K562 (cell line): ENCODE measurements at regions not wholly inside any gene's neighbourhood (a gene's known extent, or its start where the extent isn't known, plus 50 kb on each side); places are given as distances from the start of the nearest gene placed in this dataset.

Experiments used
- ATAC-seq: fragments of 200-7000 bp; cut with Tn5 transposase; 3 replicates; pipeline ENCODE4 v1.9.1; 2020; ENCODE audit warnings: moderate library complexity
- BruUV-seq: library from RNA; stranded (reverse); fragments of 400-500 nt; replicated peaks from 2 replicates; lab custom pipeline; 2021; lab: Mats Ljungman, UMichigan
- CTCF ChIA-PET: fragments of 300-600 bp; formaldehyde crosslinking; extraction: SDS; loops from one replicate; lab custom pipeline; 2021; ENCODE audit warnings: low intra/inter-chr PET ratio; lab: Yijun Ruan, JAX
- POLR2A ChIA-PET: fragments of 300-600, 350-650 bp; sonication (Branson Sonifier 250); formaldehyde crosslinking; extraction: SDS; loops from one replicate; lab custom pipeline; 2021; ENCODE audit warnings: antibody characterized with exemption, inconsistent platforms; lab: Yijun Ruan, JAX
- DNase-seq, 4 experiments: peaks; one replicate each; pipeline versions ENCODE4 v3.0.0 to v3.0.0-alpha.2; 2011 to 2018; ENCODE audit warnings: low spot score in 3 of 4, mixed read lengths in 3 of 4; ENCODE audit errors: extremely low read depth in 1 of 4
- FAIRE-seq: peaks from 2 replicates; lab custom pipeline; 2011; peaks lifted over from hg19 to GRCh38; lab: Jason Lieb, UNC
- H2AFZ ChIP-seq: 2 replicates; pipeline ENCODE4 v1.6.0; 2011; ENCODE audit warnings: low read depth, low read length, control low read depth, inconsistent platforms
- H3K27ac ChIP-seq: fragments of 200-600 bp; 3 replicates; pipeline ENCODE4 v1.8.0; 2011; ENCODE audit warnings: low read depth, mild to moderate bottlenecking, control low read depth, inconsistent platforms, low read length, moderate library complexity, mixed read lengths; ENCODE audit errors: extremely low read depth
- H3K27me3 ChIP-seq, 2 experiments: fragments of 300-600 bp in 1 of 2; 2 replicates in 1 of 2; 3 replicates in 1 of 2; pipeline versions ENCODE4 v1.6.0 to v1.8.0; 2011; ENCODE audit warnings: inconsistent platforms in 2 of 2, low read length in 2 of 2, mild to moderate bottlenecking in 1 of 2, mixed read lengths in 1 of 2, moderate library complexity in 1 of 2; ENCODE audit not compliant: control insufficient read depth in 2 of 2, insufficient read depth in 2 of 2
- H3K36me3 ChIP-seq: fragments of 300-600 bp; 3 replicates; pipeline ENCODE4 v1.8.0; 2011; ENCODE audit warnings: mild to moderate bottlenecking, low read length, inconsistent platforms; ENCODE audit not compliant: control insufficient read depth, insufficient read depth
- H3K4me1 ChIP-seq, 2 experiments: fragments of 200-600 bp in 1 of 2; replicated peaks in 1 of 2; 2 replicates in 1 of 2; 3 replicates in 1 of 2; pipeline versions ENCODE4 v1.5.1 to v1.8.0; 2011; ENCODE audit warnings: inconsistent platforms in 2 of 2, low read length in 2 of 2, mild to moderate bottlenecking in 1 of 2, mixed read lengths in 1 of 2, moderate library complexity in 1 of 2; ENCODE audit not compliant: control insufficient read depth in 2 of 2, insufficient read depth in 2 of 2
- H3K4me2 ChIP-seq: 2 replicates; pipeline ENCODE4 v1.6.1; 2011; ENCODE audit warnings: low read length, control low read depth, inconsistent platforms, mixed read lengths; ENCODE audit not compliant: insufficient read depth
- H3K4me3 ChIP-seq: fragments of 200-600 bp; sonication (generic), shearing (Covaris generic); 2 replicates; pipeline ENCODE4 v1.5.1; 2016; ENCODE audit warnings: control low read depth, inconsistent platforms
- H3K79me2 ChIP-seq: fragments of 200-600 bp; 3 replicates; pipeline ENCODE4 v1.8.0; 2011; ENCODE audit warnings: low read length, inconsistent platforms; ENCODE audit not compliant: control insufficient read depth, insufficient read depth
- H3K9ac ChIP-seq, 2 experiments: 2 replicates each; pipeline versions ENCODE4 v1.6.0 to v1.6.1; 2011; ENCODE audit warnings: low read depth in 2 of 2, low read length in 2 of 2, control low read depth in 1 of 2, inconsistent platforms in 1 of 2, mild to moderate bottlenecking in 1 of 2, mixed read lengths in 1 of 2; ENCODE audit not compliant: insufficient read depth in 1 of 2
- H3K9me1 ChIP-seq: one replicate; pipeline ENCODE4 v1.6.0; 2011; ENCODE audit warnings: inconsistent platforms, mild to moderate bottlenecking, low read length, moderate library complexity; ENCODE audit not compliant: control insufficient read depth, insufficient read depth
- H3K9me3 ChIP-seq: replicated peaks from 2 replicates; pipeline ENCODE4 v1.5.1; 2011; ENCODE audit warnings: low read depth, low read length, inconsistent platforms; ENCODE audit not compliant: control insufficient read depth, insufficient read depth
- H4K20me1 ChIP-seq: replicated peaks from 2 replicates; pipeline ENCODE4 v1.6.1; 2011; ENCODE audit warnings: low read length, inconsistent platforms, mixed read lengths; ENCODE audit not compliant: control insufficient read depth, insufficient read depth
- ARID2 ChIP-seq: fragments of 450-650 bp; IDR thresholded peaks from 2 replicates; pipeline ENCODE4 v1.6.1; 2017; ENCODE audit warnings: antibody characterized with exemption, mild to moderate bottlenecking
- HDAC3 ChIP-seq: fragments of 450-650 bp; IDR thresholded peaks from 2 replicates; pipeline ENCODE4 v1.6.1; 2018; ENCODE audit warnings: borderline replicate concordance, mild to moderate bottlenecking, moderate library complexity; ENCODE audit not compliant: partially characterized antibody
- HNRNPLL ChIP-seq: fragments of 200-400 bp; formaldehyde crosslinking; IDR thresholded peaks from 2 replicates; pipeline ENCODE4 v1.6.1; 2017; ENCODE audit warnings: low read length, low read depth, mild to moderate bottlenecking; ENCODE audit not compliant: poor library complexity, severe bottlenecking
- NR1H2 ChIP-seq: sonication (generic); formaldehyde crosslinking; IDR thresholded peaks from 2 replicates; pipeline ENCODE4 v1.4.0; 2020; ENCODE audit warnings: mild to moderate bottlenecking, missing genetic modification reagents
- OTX1 ChIP-seq: fragments of 450-650 bp; formaldehyde crosslinking; IDR thresholded peaks from 2 replicates; pipeline ENCODE4 v1.4.0; 2022; ENCODE audit warnings: mild to moderate bottlenecking
- POLR2H ChIP-seq: IDR thresholded peaks from 2 replicates; pipeline ENCODE4 v1.6.1; 2016; ENCODE audit warnings: missing genetic modification characterization, low read depth, mild to moderate bottlenecking, control low read depth, missing compliant biosample characterization, moderate library complexity
- SMARCC2 ChIP-seq: fragments of 450-650 bp; IDR thresholded peaks from 2 replicates; pipeline ENCODE4 v1.6.1; 2017; ENCODE audit warnings: antibody characterized with exemption, moderate library complexity, mild to moderate bottlenecking, low read depth
- ZKSCAN1 ChIP-seq: fragments of 150-350 bp; IDR thresholded peaks from 2 replicates; pipeline ENCODE4 v1.6.1; 2016; ENCODE audit warnings: low read depth, low read length
- ZNF586 ChIP-seq: fragments of 450-650 bp; formaldehyde crosslinking; conservative IDR thresholded peaks from 2 replicates; pipeline ENCODE4 v1.4.0; 2020; ENCODE audit warnings: mild to moderate bottlenecking, moderate library complexity
- WGBS: fragments of 100-300 bp; shearing (Covaris generic); methylation state at CpG from one replicate; pipeline ENCODE4 v1.1.6; 2016; ENCODE audit warnings: low coverage, mixed read lengths; ENCODE audit not compliant: insufficient coverage; ENCODE audit errors: missing lambda C conversion rate; 5-methylcytosine and 5-hydroxymethylcytosine counted together
- in situ Hi-C: fragments of 300-500 bp; cut with MboI; formaldehyde crosslinking; loops from 4 replicates; pipeline ENCODE4 v1.15.0; 2018; ENCODE audit warnings: inconsistent platforms, mixed read lengths
- intact Hi-C: fragments of 100-400 bp; cut with micrococcal nuclease; formaldehyde crosslinking; loops from 2 replicates; pipeline ENCODE4 v1.14.2; 2022
- TF ChIP-seq, protein P1 (sequence below): sonication (generic); formaldehyde crosslinking; IDR thresholded peaks from 2 replicates; pipeline ENCODE4 v1.8.0; 2022; ENCODE audit warnings: mild to moderate bottlenecking, low read depth, missing genetic modification reagents
- TF ChIP-seq, protein P2 (sequence below): sonication (generic); formaldehyde crosslinking; IDR thresholded peaks from 2 replicates; pipeline ENCODE4 v1.5.0; 2020; ENCODE audit warnings: missing genetic modification reagents
- TF ChIP-seq, protein P3 (sequence below): sonication (generic); formaldehyde crosslinking; IDR thresholded peaks from 2 replicates; pipeline ENCODE4 v1.9.0; 2022; ENCODE audit warnings: mild to moderate bottlenecking, missing genetic modification reagents

DNA sequence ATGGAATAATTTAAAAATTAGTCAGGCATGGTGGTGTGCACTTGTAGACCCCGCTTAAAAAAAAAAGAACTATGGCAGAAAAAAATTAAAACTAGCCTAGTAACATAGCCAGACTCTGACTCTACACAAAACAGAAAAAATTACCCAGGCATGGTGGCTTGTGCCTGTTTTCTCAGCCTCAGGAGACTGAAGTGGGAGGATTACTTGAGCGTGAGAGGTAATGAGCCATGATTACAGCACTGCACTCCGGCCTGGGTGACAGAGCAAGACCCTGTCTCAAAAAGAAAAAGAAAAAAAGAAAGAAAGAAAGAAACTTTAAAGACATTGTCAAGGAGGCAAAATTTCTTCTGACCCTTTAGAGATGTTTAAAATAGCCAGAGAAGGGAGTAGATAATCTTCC lies 109.0 kb upstream of the TMEM106B start (continued):
- TF ChIP-seq, protein P1, sequence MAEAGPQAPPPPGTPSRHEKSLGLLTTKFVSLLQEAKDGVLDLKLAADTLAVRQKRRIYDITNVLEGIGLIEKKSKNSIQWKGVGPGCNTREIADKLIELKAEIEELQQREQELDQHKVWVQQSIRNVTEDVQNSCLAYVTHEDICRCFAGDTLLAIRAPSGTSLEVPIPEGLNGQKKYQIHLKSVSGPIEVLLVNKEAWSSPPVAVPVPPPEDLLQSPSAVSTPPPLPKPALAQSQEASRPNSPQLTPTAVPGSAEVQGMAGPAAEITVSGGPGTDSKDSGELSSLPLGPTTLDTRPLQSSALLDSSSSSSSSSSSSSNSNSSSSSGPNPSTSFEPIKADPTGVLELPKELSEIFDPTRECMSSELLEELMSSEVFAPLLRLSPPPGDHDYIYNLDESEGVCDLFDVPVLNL (CRISPR knock-in tag) = no peak
- TF ChIP-seq, all 486 proteins: peak for 0

DNA sequence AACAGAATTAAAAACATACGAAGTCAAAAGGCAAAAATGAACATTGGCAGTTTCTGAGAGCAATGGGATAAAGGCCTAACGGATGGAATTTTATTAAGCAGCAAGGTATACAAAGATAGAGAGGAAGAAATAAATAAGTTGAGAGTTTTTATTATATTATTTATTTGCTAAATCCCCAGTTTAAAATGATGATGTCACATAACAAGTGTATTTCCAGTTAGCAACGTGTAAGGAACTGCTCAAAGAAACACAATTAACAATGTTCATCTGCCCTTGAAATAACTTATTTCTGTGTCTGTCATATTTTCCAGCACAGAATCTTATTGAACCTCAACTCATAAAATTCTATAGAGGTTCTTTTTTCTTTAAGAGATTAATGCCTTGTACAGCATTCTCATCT lies 108.6 kb upstream of the TMEM106B start:
- in situ Hi-C loops (no loop called here), intact Hi-C loops (no loop called here)
- Histone ChIP-seq H3K4me1 (no peaks in the 10 kb centered on the region), H3K4me2 (no peak overlapping the region), H3K79me2 (no peaks in the 10 kb centered on the region), H3K27ac (no peak overlapping the region), H4K20me1 (no peaks in the 10 kb centered on the region), H3K9me1 (no peaks in the 10 kb centered on the region), H3K9ac (no peak overlapping the region), H3K36me3 (no peaks in the 10 kb centered on the region), H3K4me3 (no peak overlapping the region), H2AFZ (no peak overlapping the region), H3K9me3 (no peaks in the 10 kb centered on the region; the same call in 1 of the 2 replicates), H3K27me3 (no peaks in the 10 kb centered on the region)
- no peak for FAIRE-seq
- no peak for ATAC-seq
- POLR2A ChIA-PET = no interaction called here
- no TSS peak for BruUV-seq
- 0% methylated on average over 3 of the region's 3 CpGs for WGBS
- CTCF ChIA-PET = no interaction called here
- no peak for DNase-seq
- TF ChIP-seq SMARCC2 (no peak), OTX1 (no peak), ZNF586 (CRISPR knock-in tag) (no peak), NR1H2 (CRISPR knock-in tag) (no peak), POLR2H (tag) (no peak), HDAC3 (no peak), ZKSCAN1 (no peak), ARID2 (no peak), HNRNPLL (no peak)
- TF ChIP-seq, protein P2, sequence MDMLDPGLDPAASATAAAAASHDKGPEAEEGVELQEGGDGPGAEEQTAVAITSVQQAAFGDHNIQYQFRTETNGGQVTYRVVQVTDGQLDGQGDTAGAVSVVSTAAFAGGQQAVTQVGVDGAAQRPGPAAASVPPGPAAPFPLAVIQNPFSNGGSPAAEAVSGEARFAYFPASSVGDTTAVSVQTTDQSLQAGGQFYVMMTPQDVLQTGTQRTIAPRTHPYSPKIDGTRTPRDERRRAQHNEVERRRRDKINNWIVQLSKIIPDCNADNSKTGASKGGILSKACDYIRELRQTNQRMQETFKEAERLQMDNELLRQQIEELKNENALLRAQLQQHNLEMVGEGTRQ (CRISPR knock-in tag) = no peak
- TF ChIP-seq, protein P3, sequence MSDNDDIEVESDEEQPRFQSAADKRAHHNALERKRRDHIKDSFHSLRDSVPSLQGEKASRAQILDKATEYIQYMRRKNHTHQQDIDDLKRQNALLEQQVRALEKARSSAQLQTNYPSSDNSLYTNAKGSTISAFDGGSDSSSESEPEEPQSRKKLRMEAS (CRISPR knock-in tag) = no peak
